ENCODE measurements at regions not wholly inside any gene's neighbourhood (a gene's known extent, or its start where the extent isn't known, plus 50 kb on each side); places are given as distances from the start of the nearest gene placed in this dataset.
A peak's percentile ranks its signal among the peaks of the same experiment; 100 is the strongest.
"Not testable (repeated sequence)": the region's sequence is repeated elsewhere in the genome, so short reads cannot be mapped to it uniquely, and the experiment has no call there.

- DNase-seq: no peak
Observed at GRCh38 chr17:12195418-12195817, 174.7 kb downstream of the MAP2K4 start.

GRCh38 chr17:12201294-12201880 is 180.7 kb downstream of the MAP2K4 start:
- DNase-seq: no peak

GRCh38 chr17:12209632-12210191 is 189.0 kb downstream of the MAP2K4 start:
- DNase-seq: no peak

GRCh38 chr17:12220714-12221439 is 200.2 kb downstream of the MAP2K4 start:
- not testable (repeated sequence) for DNase-seq

- DNase-seq: no peak
Observed at GRCh38 chr17:12222392-12222791, 201.7 kb downstream of the MAP2K4 start.

- DNase-seq: peak; percentile 4
Observed at GRCh38 chr17:12227547-12227946, 206.9 kb downstream of the MAP2K4 start.

GRCh38 chr17:12229335-12229734 is 208.7 kb downstream of the MAP2K4 start:
- DNase-seq: no peak

- no peak for DNase-seq
Observed at GRCh38 chr17:12230481-12231354, 210.0 kb downstream of the MAP2K4 start.

- DNase-seq: no peak
Observed at GRCh38 chr17:12231355-12231682, 210.6 kb downstream of the MAP2K4 start.

GRCh38 chr17:12239021-12239420 is 218.3 kb downstream of the MAP2K4 start:
- DNase-seq: not testable (repeated sequence)

GRCh38 chr17:12242345-12242954 is 221.8 kb downstream of the MAP2K4 start:
- DNase-seq: no peak

- DNase-seq: no peak
Observed at GRCh38 chr17:12247761-12248160, 227.1 kb downstream of the MAP2K4 start.

- no peak for DNase-seq
Observed at GRCh38 chr17:12250973-12251372, 230.3 kb downstream of the MAP2K4 start.

- no peak for DNase-seq
Observed at GRCh38 chr17:12252462-12252861, 231.8 kb downstream of the MAP2K4 start.

- no peak for DNase-seq
Observed at GRCh38 chr17:12254460-12254859, 233.8 kb downstream of the MAP2K4 start.

- DNase-seq: peak; percentile 70
Observed at GRCh38 chr17:12256380-12256995, 235.8 kb downstream of the MAP2K4 start.

- DNase-seq: no peak
Observed at GRCh38 chr17:12257176-12257575, 236.5 kb downstream of the MAP2K4 start.

GRCh38 chr17:12261354-12261753 is 240.7 kb downstream of the MAP2K4 start:
- DNase-seq: no peak

- no peak for DNase-seq
Observed at GRCh38 chr17:12269751-12270150, 249.1 kb downstream of the MAP2K4 start.

GRCh38 chr17:12277827-12278226 is 257.1 kb downstream of the MAP2K4 start:
- no peak for DNase-seq

GRCh38 chr17:12282056-12282455 is 261.4 kb downstream of the MAP2K4 start:
- no peak for DNase-seq

- no peak for DNase-seq
Observed at GRCh38 chr17:12287953-12288352, 267.3 kb downstream of the MAP2K4 start.

GRCh38 chr17:12290207-12290606 is 269.5 kb downstream of the MAP2K4 start:
- DNase-seq: no peak

Data from hematopoietic multipotent progenitor cell treated with erythropoietin and hydrocortisone succinate and interleukin-3 and kit ligand, for 4 days (in vitro differentiated cells).